ENCODE measurements at regions not wholly inside any gene's neighbourhood (a gene's known extent, or its start where the extent isn't known, plus 50 kb on each side); places are given as distances from the start of the nearest gene placed in this dataset.

GRCh38 chr2:83665154-83665553 lies 793.9 kb downstream of the SUCLG1 start:
- ATAC-seq (ENCODE audit: low FRiP score) (no peak), DNase-seq (ENCODE audit: low spot score) (no peak)
- TF ChIP-seq CTCF (IDR thresholded peaks at IDR 0.05) = no peak

GRCh38 chr2:83661711-83662110 lies 797.4 kb downstream of the SUCLG1 start:
- no peak for TF ChIP-seq CTCF (IDR thresholded peaks at IDR 0.05)
- no peak for DNase-seq (ENCODE audit: low spot score)
- no peak for ATAC-seq (ENCODE audit: low FRiP score)

- DNase-seq (ENCODE audit: low spot score) (no peak), ATAC-seq (ENCODE audit: low FRiP score) (no peak)
- TF ChIP-seq CTCF (IDR thresholded peaks at IDR 0.05) = no peak
These were observed 804.9 kb downstream of the SUCLG1 start for GRCh38 chr2:83654091-83654611.

- DNase-seq (ENCODE audit: low spot score) (no peak), ATAC-seq (ENCODE audit: low FRiP score) (no peak)
- no peak for TF ChIP-seq CTCF (IDR thresholded peaks at IDR 0.05)
These were observed 808.2 kb downstream of the SUCLG1 start for GRCh38 chr2:83650898-83651297.

GRCh38 chr2:83650161-83650560 lies 808.9 kb downstream of the SUCLG1 start:
- no peak for ATAC-seq (ENCODE audit: low FRiP score)
- no peak for TF ChIP-seq CTCF (IDR thresholded peaks at IDR 0.05)
- no peak for DNase-seq (ENCODE audit: low spot score)

GRCh38 chr2:83640506-83640905 lies 818.6 kb downstream of the SUCLG1 start:
- DNase-seq (ENCODE audit: low spot score) = no peak
- no peak for TF ChIP-seq CTCF (IDR thresholded peaks at IDR 0.05)
- ATAC-seq (ENCODE audit: low FRiP score) = no peak

- no peak for DNase-seq (ENCODE audit: low spot score)
- TF ChIP-seq CTCF (IDR thresholded peaks at IDR 0.05) = no peak
- no peak for ATAC-seq (ENCODE audit: low FRiP score)
These were observed 825.7 kb downstream of the SUCLG1 start for GRCh38 chr2:83633423-83633822.

Measured in omental fat pad (tissue), 3 donors.